GM12872 (cell line): ENCODE measurements at regions not wholly inside any gene's neighbourhood (a gene's known extent, or its start where the extent isn't known, plus 50 kb on each side); places are given as distances from the start of the nearest gene placed in this dataset.

Source experiments
- TF ChIP-seq, protein P1 (sequence below): IDR thresholded peaks from 3 replicates; pipeline ENCODE4 v1.5.1; 2011; ENCODE audit warnings: low read depth, mild to moderate bottlenecking, low read length, moderate library complexity; ENCODE audit not compliant: insufficient read depth

GRCh38 chr16:47987136-47987535 is 168.7 kb downstream of the ABCC12 start:
- TF ChIP-seq, protein P1, sequence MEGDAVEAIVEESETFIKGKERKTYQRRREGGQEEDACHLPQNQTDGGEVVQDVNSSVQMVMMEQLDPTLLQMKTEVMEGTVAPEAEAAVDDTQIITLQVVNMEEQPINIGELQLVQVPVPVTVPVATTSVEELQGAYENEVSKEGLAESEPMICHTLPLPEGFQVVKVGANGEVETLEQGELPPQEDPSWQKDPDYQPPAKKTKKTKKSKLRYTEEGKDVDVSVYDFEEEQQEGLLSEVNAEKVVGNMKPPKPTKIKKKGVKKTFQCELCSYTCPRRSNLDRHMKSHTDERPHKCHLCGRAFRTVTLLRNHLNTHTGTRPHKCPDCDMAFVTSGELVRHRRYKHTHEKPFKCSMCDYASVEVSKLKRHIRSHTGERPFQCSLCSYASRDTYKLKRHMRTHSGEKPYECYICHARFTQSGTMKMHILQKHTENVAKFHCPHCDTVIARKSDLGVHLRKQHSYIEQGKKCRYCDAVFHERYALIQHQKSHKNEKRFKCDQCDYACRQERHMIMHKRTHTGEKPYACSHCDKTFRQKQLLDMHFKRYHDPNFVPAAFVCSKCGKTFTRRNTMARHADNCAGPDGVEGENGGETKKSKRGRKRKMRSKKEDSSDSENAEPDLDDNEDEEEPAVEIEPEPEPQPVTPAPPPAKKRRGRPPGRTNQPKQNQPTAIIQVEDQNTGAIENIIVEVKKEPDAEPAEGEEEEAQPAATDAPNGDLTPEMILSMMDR: no peak

DNA sequence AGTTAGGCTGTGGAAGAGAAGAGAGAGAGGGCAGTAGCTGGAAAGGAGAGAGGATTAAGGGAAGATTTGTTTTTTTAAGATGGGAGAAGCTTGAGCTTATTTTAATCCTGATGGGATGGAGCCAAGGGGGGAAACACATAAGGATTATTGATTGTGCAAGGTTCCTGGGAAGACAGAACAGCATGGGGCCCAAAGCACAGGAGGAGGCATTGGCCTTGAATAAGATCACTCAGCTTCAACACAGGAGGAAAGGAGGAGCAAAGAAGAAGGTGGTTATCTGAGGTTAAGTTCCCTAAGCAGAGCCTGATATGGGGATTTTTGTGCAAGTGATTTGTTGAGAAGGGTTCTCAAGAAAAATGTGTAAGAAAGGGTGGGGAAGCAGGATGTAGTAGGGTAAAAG is 169.8 kb downstream of the ABCC12 start:
- TF ChIP-seq, protein P1: no peak

DNA sequence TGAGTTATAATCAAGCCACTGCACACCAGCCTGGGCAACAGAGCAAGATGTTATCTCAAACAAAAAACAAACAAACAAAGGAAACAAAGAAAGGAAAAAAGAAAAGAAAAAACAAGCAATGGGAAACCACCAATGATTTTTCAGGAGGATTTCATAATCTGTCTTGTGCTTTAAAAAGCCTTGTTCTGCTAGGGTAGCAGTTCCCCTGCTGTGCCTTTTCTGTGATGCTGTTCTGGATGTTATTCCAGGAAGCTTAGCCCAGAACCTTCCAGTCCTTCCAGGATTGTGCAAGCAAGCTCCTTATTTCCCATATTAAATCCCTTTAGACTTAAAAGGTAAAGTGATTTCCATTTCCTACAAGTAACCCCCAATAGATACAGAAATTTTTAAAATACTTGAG is 171.1 kb downstream of the ABCC12 start:
- TF ChIP-seq, protein P1: no peak

GRCh38 chr16:47983999-47984580 is 171.7 kb downstream of the ABCC12 start:
- TF ChIP-seq, protein P1: no peak

DNA sequence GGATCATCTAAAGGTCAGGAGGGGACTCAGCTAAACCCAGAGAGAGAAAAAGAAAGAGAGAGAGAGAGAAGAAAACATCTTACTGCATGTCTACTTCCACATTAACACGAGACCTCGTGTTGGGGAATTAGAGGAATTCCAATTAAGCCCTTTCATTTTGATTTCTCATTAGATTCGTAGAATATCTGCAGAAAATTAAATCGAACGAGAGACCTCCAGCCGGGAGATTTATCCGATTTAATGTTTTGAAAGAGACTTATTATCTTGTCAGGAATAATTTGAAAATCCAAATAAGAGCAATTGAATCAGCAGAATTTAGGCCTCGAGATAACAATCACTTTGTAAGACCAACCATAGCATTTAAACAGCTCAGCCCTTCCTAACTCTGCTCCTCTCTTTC is 175.6 kb downstream of the ABCC12 start:
- TF ChIP-seq, protein P1: no peak

DNA sequence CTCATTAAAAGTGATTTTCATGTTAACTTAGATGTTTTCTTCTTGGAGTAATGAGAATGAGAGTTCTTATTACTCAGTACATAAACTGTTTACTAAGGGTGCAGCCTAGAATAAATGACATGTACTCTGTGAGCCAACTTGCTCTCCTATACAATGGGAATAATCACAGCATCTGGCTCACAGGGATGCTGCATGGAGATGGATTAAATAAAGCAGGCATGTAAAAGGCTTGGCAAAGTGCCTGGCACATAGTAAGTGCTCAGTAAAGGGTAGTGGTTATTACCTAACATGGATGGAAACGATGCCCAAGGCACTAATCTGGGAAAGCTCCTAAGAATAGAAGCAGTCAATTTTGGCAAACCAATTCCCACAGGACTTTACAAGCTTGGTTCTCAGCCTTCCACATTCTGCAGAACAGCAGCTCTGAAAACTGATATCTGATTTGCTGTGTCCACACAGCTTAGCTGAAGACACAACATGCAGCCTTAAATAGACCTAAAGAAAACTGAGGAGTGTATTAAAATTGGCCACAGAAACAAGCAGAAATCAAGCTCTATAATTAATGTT is 176.1 kb downstream of the ABCC12 start:
- TF ChIP-seq, protein P1: no peak

- TF ChIP-seq, protein P1: no peak
Measured at GRCh38 chr16:47979164-47979520, 176.7 kb downstream of the ABCC12 start.
